Upper lobe of left lung (tissue), 4 donors: ENCODE measurements at regions not wholly inside any gene's neighbourhood (a gene's known extent, or its start where the extent isn't known, plus 50 kb on each side); places are given as distances from the start of the nearest gene placed in this dataset.

Experiments used
- EP300 ChIP-seq, 4 donors: sonication (generic); formaldehyde crosslinking; IDR thresholded peaks; one replicate each; pipeline ENCODE4 v1.5.1; 2017; ENCODE audit warnings: antibody characterized with exemption in 4 of 4, control low read depth in 2 of 4
- POLR2A ChIP-seq, 4 donors: fragments of 450-650 bp; IDR thresholded peaks; one replicate each; pipeline ENCODE4 v1.5.1; 2016 to 2017; ENCODE audit warnings: antibody characterized with exemption in 4 of 4, mild to moderate bottlenecking in 2 of 4
- POLR2AphosphoS5 ChIP-seq, 2 donors: sonication (generic); formaldehyde crosslinking; IDR thresholded peaks; one replicate each; pipeline ENCODE4 v1.5.1; 2017; ENCODE audit warnings: antibody characterized with exemption in 2 of 2
- TF ChIP-seq, protein P1 (sequence below), 6 experiments: fragments of 450-650 bp in 4 of 6; fragments of 200-600 bp in 2 of 6; sonication (generic) in 2 of 6; IDR thresholded peaks; one replicate each; pipeline ENCODE4 v1.5.1; 2016 to 2019; ENCODE audit warnings: antibody characterized with exemption in 6 of 6

DNA sequence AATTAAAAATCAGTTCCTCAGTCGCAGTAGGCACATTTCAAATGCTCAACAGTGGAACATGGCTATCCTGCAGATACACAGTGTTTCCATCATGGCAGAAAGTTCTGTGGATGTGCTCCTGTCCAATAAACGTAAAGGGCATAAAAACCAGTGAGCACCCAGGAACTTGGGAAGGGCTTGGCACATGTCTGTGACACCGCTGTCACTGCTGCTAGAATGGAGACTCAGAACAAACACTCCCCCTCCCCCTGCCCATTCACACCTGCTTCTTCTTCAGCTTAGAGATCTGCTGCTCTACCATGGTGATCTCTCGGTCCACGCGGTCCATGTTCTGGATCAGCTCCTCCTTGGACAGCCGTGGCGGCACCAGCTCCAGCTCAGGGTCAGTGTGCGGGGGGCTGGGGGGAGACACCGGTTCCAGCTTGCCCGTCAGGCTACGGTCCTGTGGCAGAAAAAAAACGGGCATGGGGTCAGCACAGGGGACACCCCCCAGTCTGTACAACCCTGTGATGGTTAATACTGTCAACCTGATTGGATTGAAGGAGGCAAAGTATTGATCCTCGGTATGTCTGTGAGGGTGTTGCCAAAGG, 94.6 kb downstream of the NCOR2 start:
- TF ChIP-seq POLR2A (IDR thresholded peaks at IDR 0.05) (no peak), POLR2AphosphoS5 (IDR thresholded peaks at IDR 0.05) (no peak), EP300 (IDR thresholded peaks at IDR 0.05) (no peak)
- TF ChIP-seq, protein P1, sequence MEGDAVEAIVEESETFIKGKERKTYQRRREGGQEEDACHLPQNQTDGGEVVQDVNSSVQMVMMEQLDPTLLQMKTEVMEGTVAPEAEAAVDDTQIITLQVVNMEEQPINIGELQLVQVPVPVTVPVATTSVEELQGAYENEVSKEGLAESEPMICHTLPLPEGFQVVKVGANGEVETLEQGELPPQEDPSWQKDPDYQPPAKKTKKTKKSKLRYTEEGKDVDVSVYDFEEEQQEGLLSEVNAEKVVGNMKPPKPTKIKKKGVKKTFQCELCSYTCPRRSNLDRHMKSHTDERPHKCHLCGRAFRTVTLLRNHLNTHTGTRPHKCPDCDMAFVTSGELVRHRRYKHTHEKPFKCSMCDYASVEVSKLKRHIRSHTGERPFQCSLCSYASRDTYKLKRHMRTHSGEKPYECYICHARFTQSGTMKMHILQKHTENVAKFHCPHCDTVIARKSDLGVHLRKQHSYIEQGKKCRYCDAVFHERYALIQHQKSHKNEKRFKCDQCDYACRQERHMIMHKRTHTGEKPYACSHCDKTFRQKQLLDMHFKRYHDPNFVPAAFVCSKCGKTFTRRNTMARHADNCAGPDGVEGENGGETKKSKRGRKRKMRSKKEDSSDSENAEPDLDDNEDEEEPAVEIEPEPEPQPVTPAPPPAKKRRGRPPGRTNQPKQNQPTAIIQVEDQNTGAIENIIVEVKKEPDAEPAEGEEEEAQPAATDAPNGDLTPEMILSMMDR (IDR thresholded peaks at IDR 0.05): no peak
